GM23338 (cell line): ENCODE measurements at regions not wholly inside any gene's neighbourhood (a gene's known extent, or its start where the extent isn't known, plus 50 kb on each side); places are given as distances from the start of the nearest gene placed in this dataset.
"Not testable (repeated sequence)": the region's sequence is repeated elsewhere in the genome, so short reads cannot be mapped to it uniquely, and the experiment has no call there.

ENCODE experiments used
- CREB1 ChIP-seq: fragments of 250-450 bp; sonication (Bioruptor Pico); IDR thresholded peaks from 2 replicates; pipeline ENCODE4 v1.5.0; 2020; ENCODE audit warnings: low read depth, mild to moderate bottlenecking, moderate library complexity
- CTCF ChIP-seq, 2 experiments: fragments of 200-600 bp in 1 of 2; sonication (generic) in 1 of 2; conservative IDR thresholded peaks; 2 replicates each; pipeline versions ENCODE4 v1.5.1 to v1.6.1; 2016 to 2017; ENCODE audit warnings: antibody characterized with exemption in 2 of 2, low read depth in 2 of 2, mild to moderate bottlenecking in 2 of 2, moderate library complexity in 1 of 2
- ETS1 ChIP-seq: IDR thresholded peaks from 2 replicates; pipeline ENCODE4 v1.6.1; 2016; ENCODE audit warnings: antibody characterized with exemption
- EZH2 ChIP-seq: fragments of 200-600 bp; sonication (generic); IDR thresholded peaks from one replicate; pipeline ENCODE4 v1.8.0; 2017; ENCODE audit warnings: antibody characterized with exemption, mild to moderate bottlenecking, low read depth; ENCODE audit not compliant: unreplicated experiment
- EZH2phosphoT487 ChIP-seq: fragments of 200-600 bp; sonication (generic); IDR thresholded peaks from one replicate; pipeline ENCODE4 v1.8.1; 2018; ENCODE audit warnings: antibody characterized with exemption; ENCODE audit not compliant: unreplicated experiment
- JUNB ChIP-seq: IDR thresholded peaks from one replicate; pipeline ENCODE4 v1.6.1; 2016; ENCODE audit warnings: antibody characterized with exemption; ENCODE audit not compliant: unreplicated experiment
- NANOG ChIP-seq: IDR thresholded peaks from 2 replicates; pipeline ENCODE4 v1.6.1; 2016; ENCODE audit warnings: antibody characterized with exemption, borderline replicate concordance
- POLR2AphosphoS5 ChIP-seq: IDR thresholded peaks from 2 replicates; pipeline ENCODE4 v1.6.1; 2016; ENCODE audit warnings: antibody characterized with exemption, low read depth
- REST ChIP-seq: IDR thresholded peaks from one replicate; pipeline ENCODE4 v1.6.1; 2018; ENCODE audit warnings: antibody characterized with exemption; ENCODE audit not compliant: unreplicated experiment
- STAT1 ChIP-seq: IDR thresholded peaks from one replicate; pipeline ENCODE4 v1.6.1; 2016; ENCODE audit warnings: antibody characterized with exemption; ENCODE audit not compliant: unreplicated experiment
- ZNF114 ChIP-seq: fragments of 250-450 bp; sonication (Bioruptor Pico); IDR thresholded peaks from 2 replicates; pipeline ENCODE4 v1.5.0; 2020; ENCODE audit warnings: mild to moderate bottlenecking, moderate library complexity
- ZNF331 ChIP-seq: fragments of 250-450 bp; sonication (Bioruptor Pico); IDR thresholded peaks from 2 replicates; pipeline ENCODE4 v1.5.0; 2020; ENCODE audit warnings: low read depth, mild to moderate bottlenecking, moderate library complexity
- ZNF462 ChIP-seq: fragments of 250-450 bp; sonication (Bioruptor Pico); IDR thresholded peaks from 2 replicates; pipeline ENCODE4 v1.5.0; 2020; ENCODE audit warnings: mild to moderate bottlenecking, moderate library complexity

GRCh38 chr6:98416497-98417158 lies 417.7 kb upstream of the POU3F2 start:
- TF ChIP-seq POLR2AphosphoS5; CTCF (conservative IDR thresholded peaks at IDR 0.05; ENCODE audit: low read depth in 2 of 2); EZH2phosphoT487; REST; JUNB; STAT1; CREB1 (CRISPR knock-in tag); EZH2; ZNF114 (CRISPR knock-in tag); NANOG; ETS1; ZNF331 (CRISPR knock-in tag); ZNF462 (CRISPR knock-in tag): not testable (repeated sequence)
